Sigmoid colon (tissue), 4 donors: ENCODE measurements at regions not wholly inside any gene's neighbourhood (a gene's known extent, or its start where the extent isn't known, plus 50 kb on each side); places are given as distances from the start of the nearest gene placed in this dataset.
"Not testable (repeated sequence)": the region's sequence is repeated elsewhere in the genome, so short reads cannot be mapped to it uniquely, and the experiment has no call there.

ENCODE experiments used
- POLR2A ChIP-seq, 2 donors: fragments of 450-650 bp; IDR thresholded peaks; one replicate each; pipeline ENCODE4 v1.6.1; 2016; ENCODE audit warnings: antibody characterized with exemption in 2 of 2, mild to moderate bottlenecking in 2 of 2, moderate library complexity in 2 of 2
- POLR2AphosphoS5 ChIP-seq, 4 donors: sonication (generic); formaldehyde crosslinking; IDR thresholded peaks; one replicate each; pipeline ENCODE4 v1.6.1; 2017; ENCODE audit warnings: antibody characterized with exemption in 4 of 4
- TF ChIP-seq, protein P1 (sequence below), 4 experiments: fragments of 450-650 bp in 3 of 4; fragments of 200-600 bp in 1 of 4; IDR thresholded peaks; one replicate each; pipeline ENCODE4 v1.5.1; 2016 to 2019; ENCODE audit warnings: antibody characterized with exemption in 4 of 4, mild to moderate bottlenecking in 3 of 4, moderate library complexity in 2 of 4

DNA sequence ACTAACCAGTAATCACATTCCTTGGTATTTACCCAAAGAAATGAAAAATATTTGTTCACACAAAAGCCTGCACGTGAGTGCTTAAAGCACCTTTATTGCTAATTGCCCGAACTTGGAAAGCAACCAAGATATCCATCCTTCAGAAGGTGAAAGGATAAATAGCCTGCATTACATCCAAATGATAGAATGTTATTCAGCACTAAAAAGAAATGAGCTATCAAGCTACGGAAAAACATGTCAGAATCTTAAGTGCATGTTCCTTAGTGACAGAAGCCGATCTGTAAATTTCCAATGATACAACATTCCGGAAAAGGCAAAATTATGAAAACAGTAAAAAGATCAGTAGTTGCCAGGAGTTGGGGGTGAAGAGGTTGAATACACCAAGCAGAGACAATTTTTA is 672.4 kb downstream of the TRIB2 start:
- TF ChIP-seq, protein P1, sequence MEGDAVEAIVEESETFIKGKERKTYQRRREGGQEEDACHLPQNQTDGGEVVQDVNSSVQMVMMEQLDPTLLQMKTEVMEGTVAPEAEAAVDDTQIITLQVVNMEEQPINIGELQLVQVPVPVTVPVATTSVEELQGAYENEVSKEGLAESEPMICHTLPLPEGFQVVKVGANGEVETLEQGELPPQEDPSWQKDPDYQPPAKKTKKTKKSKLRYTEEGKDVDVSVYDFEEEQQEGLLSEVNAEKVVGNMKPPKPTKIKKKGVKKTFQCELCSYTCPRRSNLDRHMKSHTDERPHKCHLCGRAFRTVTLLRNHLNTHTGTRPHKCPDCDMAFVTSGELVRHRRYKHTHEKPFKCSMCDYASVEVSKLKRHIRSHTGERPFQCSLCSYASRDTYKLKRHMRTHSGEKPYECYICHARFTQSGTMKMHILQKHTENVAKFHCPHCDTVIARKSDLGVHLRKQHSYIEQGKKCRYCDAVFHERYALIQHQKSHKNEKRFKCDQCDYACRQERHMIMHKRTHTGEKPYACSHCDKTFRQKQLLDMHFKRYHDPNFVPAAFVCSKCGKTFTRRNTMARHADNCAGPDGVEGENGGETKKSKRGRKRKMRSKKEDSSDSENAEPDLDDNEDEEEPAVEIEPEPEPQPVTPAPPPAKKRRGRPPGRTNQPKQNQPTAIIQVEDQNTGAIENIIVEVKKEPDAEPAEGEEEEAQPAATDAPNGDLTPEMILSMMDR (IDR thresholded peaks at IDR 0.05): not testable (repeated sequence)
- TF ChIP-seq POLR2A, POLR2AphosphoS5 (IDR thresholded peaks at IDR 0.05): not testable (repeated sequence)
